ENCODE measurements at regions not wholly inside any gene's neighbourhood (a gene's known extent, or its start where the extent isn't known, plus 50 kb on each side); places are given as distances from the start of the nearest gene placed in this dataset.

GRCh38 chr7:111622084-111622483, 59.8 kb upstream of the IMMP2L start:
- H3K79me2 ChIP-seq (ENCODE audit: low read depth) = no peaks in the 10 kb centered on the region
- CTCF ChIA-PET = no interaction called here
- BruUV-seq (replicated peaks) = no TSS peak
- intact Hi-C loops (cut with micrococcal nuclease; ENCODE audit: unreplicated experiment) = no loop called here
- no peaks in the 10 kb centered on the region for H3K4me1 ChIP-seq (replicated peaks; ENCODE audit: insufficient read depth)
- H3F3A ChIP-seq (ENCODE audit: insufficient read depth, low read depth) = no peaks in the 10 kb centered on the region
- H3K4me3 ChIP-seq = no peak overlapping the region
- TF ChIP-seq EZH2 (IDR thresholded peaks at IDR 0.05; ENCODE audit: low read depth) (no peak), CTCF (conservative IDR thresholded peaks at IDR 0.05) (no peak)
- H4K20me1 ChIP-seq (ENCODE audit: insufficient read depth) = no peaks in the 10 kb centered on the region
- DNase-seq = no peak
- POLR2A ChIA-PET (ENCODE audit: unreplicated experiment) = no interaction called here
- no peaks in the 10 kb centered on the region for H3K9me3 ChIP-seq (ENCODE audit: insufficient read depth, low read depth)
- H3K36me3 ChIP-seq (ENCODE audit: low read depth) = no peaks in the 10 kb centered on the region
- H3K27ac ChIP-seq = no peak overlapping the region
- peaks cover 4% of the 10 kb centered on the region; the same call in 1 of the 2 replicates for H3K9me2 ChIP-seq (ENCODE audit: insufficient read depth)
- H3K27me3 ChIP-seq (ENCODE audit: insufficient read depth, low read depth) = no peaks in the 10 kb centered on the region
- H2AFZ ChIP-seq = no peak overlapping the region
- no peak overlapping the region for H3K4me2 ChIP-seq

Measured in PC-9 (cell line).